A549 (cell line): ENCODE measurements at regions not wholly inside any gene's neighbourhood (a gene's known extent, or its start where the extent isn't known, plus 50 kb on each side); places are given as distances from the start of the nearest gene placed in this dataset.

Source experiments
- ATAC-seq, 2 experiments: fragments of 200-7000 bp in 1 of 2; fragments of >200 bp in 1 of 2; cut with Nextera tagmentation in 1 of 2; cut with Tn5 transposase in 1 of 2; 3 replicates each; pipeline versions ENCODE4 v1.8.0 to v1.9.1; 2018 to 2020; ENCODE audit warnings: mild to moderate bottlenecking in 1 of 2, moderate library complexity in 1 of 2
- CTCF ChIA-PET: fragments of 300-600 bp; sonication (Branson Sonifier 250); formaldehyde crosslinking; extraction: SDS; loops from one replicate; lab custom pipeline; 2021; ENCODE audit warnings: antibody characterized with exemption, inconsistent platforms; lab: Yijun Ruan, JAX
- POLR2A ChIA-PET: fragments of 350-600 bp; formaldehyde crosslinking; extraction: SDS; loops from one replicate; lab custom pipeline; 2021; ENCODE audit warnings: antibody characterized with exemption, inconsistent platforms; lab: Yijun Ruan, JAX
- DNase-seq, 2 experiments: peaks; one replicate each; pipeline versions ENCODE4 v3.0.0 to v3.0.0-alpha.2; 2011 to 2016; ENCODE audit warnings: low read depth in 1 of 2, low spot score in 1 of 2
- FAIRE-seq: peaks from 2 replicates; lab custom pipeline; 2011; peaks lifted over from hg19 to GRCh38; lab: Jason Lieb, UNC
- H3K27ac ChIP-seq, 2 experiments: fragments of >200 bp; sonication (Bioruptor Twin); formaldehyde crosslinking; 3 replicates each; pipeline ENCODE4 v1.5.1; 2016 to 2017
- H3K4me1 ChIP-seq: fragments of >200 bp; sonication (Bioruptor Twin); formaldehyde crosslinking; 3 replicates; pipeline ENCODE4 v1.6.1; 2016
- H3K4me2 ChIP-seq: fragments of >200 bp; sonication (Bioruptor Twin); formaldehyde crosslinking; 3 replicates; pipeline ENCODE4 v1.6.1; 2016
- H3K4me3 ChIP-seq: fragments of >200 bp; sonication (Bioruptor Twin); formaldehyde crosslinking; 3 replicates; pipeline ENCODE4 v1.5.1; 2016
- H3K9me3 ChIP-seq: fragments of >200 bp; sonication (Bioruptor Twin); formaldehyde crosslinking; 3 replicates; pipeline ENCODE4 v1.6.1; 2016
- ATOH8 ChIP-seq: fragments of 250-450 bp; sonication (Bioruptor Pico); IDR thresholded peaks from 2 replicates; pipeline ENCODE4 v1.5.0; 2020; ENCODE audit warnings: low read depth, mild to moderate bottlenecking, moderate library complexity
- BHLHE40 ChIP-seq: IDR thresholded peaks from 2 replicates; pipeline ENCODE4 v1.6.1; 2012; ENCODE audit warnings: low read depth, low read length, inconsistent platforms
- CBX2 ChIP-seq: fragments of 200-600 bp; sonication (generic); IDR thresholded peaks from 2 replicates; pipeline ENCODE4 v1.6.1; 2016; ENCODE audit warnings: low read depth, mild to moderate bottlenecking, borderline replicate concordance
- CBX8 ChIP-seq: fragments of 200-600 bp; sonication (generic); IDR thresholded peaks from 2 replicates; pipeline ENCODE4 v1.6.1; 2016
- CHD4 ChIP-seq: fragments of 200-600 bp; sonication (generic); IDR thresholded peaks from 2 replicates; pipeline ENCODE4 v1.6.1; 2016; ENCODE audit warnings: antibody characterized with exemption, mild to moderate bottlenecking, borderline replicate concordance
- ESRRA ChIP-seq: fragments of 150-350 bp; IDR thresholded peaks from 2 replicates; pipeline ENCODE4 v1.6.1; 2014; ENCODE audit warnings: mild to moderate bottlenecking, low read length, borderline replicate concordance
- FOSB ChIP-seq: fragments of 250-450 bp; sonication (Bioruptor Pico); IDR thresholded peaks from 2 replicates; pipeline ENCODE4 v1.5.0; 2020; ENCODE audit warnings: mild to moderate bottlenecking, moderate library complexity
- GATA3 ChIP-seq: IDR thresholded peaks from 2 replicates; pipeline ENCODE4 v1.6.1; 2012; ENCODE audit warnings: borderline replicate concordance
- HDAC2 ChIP-seq: fragments of 200-600 bp; sonication (generic); IDR thresholded peaks from 2 replicates; pipeline ENCODE4 v1.6.1; 2016
- HOXA7 ChIP-seq: fragments of 250-450 bp; sonication (Bioruptor Pico); IDR thresholded peaks from 2 replicates; pipeline ENCODE4 v1.5.0; 2020; ENCODE audit warnings: mild to moderate bottlenecking, moderate library complexity
- HOXB13 ChIP-seq: fragments of 250-450 bp; sonication (Bioruptor Pico); IDR thresholded peaks from 2 replicates; pipeline ENCODE4 v1.5.0; 2020; ENCODE audit warnings: low read depth, mild to moderate bottlenecking, moderate library complexity
- HOXB5 ChIP-seq: fragments of 250-450 bp; sonication (Bioruptor Pico); IDR thresholded peaks from 2 replicates; pipeline ENCODE4 v1.5.0; 2020; ENCODE audit warnings: mild to moderate bottlenecking, moderate library complexity
- JUN ChIP-seq, 2 experiments: fragments of >200 bp; sonication (Bioruptor Twin); formaldehyde crosslinking; IDR thresholded peaks; 2 replicates in 1 of 2; 3 replicates in 1 of 2; pipeline ENCODE4 v1.6.1; 2016 to 2017
- JUNB ChIP-seq: fragments of >200 bp; sonication (Bioruptor Twin); formaldehyde crosslinking; IDR thresholded peaks from 2 replicates; pipeline ENCODE4 v1.6.1; 2016
- KDM1A ChIP-seq: fragments of 200-600 bp; sonication (generic); IDR thresholded peaks from 2 replicates; pipeline ENCODE4 v1.6.1; 2016; ENCODE audit warnings: low read depth, mild to moderate bottlenecking
- KDM5A ChIP-seq: fragments of 200-600 bp; sonication (generic); IDR thresholded peaks from 2 replicates; pipeline ENCODE4 v1.6.1; 2016; ENCODE audit warnings: antibody characterized with exemption, mild to moderate bottlenecking
- MAZ ChIP-seq: fragments of 150-350 bp; IDR thresholded peaks from 2 replicates; pipeline ENCODE4 v1.6.1; 2014; ENCODE audit warnings: antibody characterized with exemption, low read depth, low read length, borderline replicate concordance
- PHF8 ChIP-seq: fragments of 200-600 bp; sonication (generic); IDR thresholded peaks from 2 replicates; pipeline ENCODE4 v1.6.1; 2016; ENCODE audit warnings: low read depth, mild to moderate bottlenecking, antibody characterized with exemption, moderate library complexity, borderline replicate concordance
- POLR2A ChIP-seq: IDR thresholded peaks from 2 replicates; pipeline ENCODE4 v1.6.1; 2012; ENCODE audit warnings: mild to moderate bottlenecking, low read length
- RCOR1 ChIP-seq: fragments of 150-350 bp; IDR thresholded peaks from 2 replicates; pipeline ENCODE4 v1.6.1; 2014; ENCODE audit warnings: antibody characterized with exemption, low read length, low read depth
- RNF2 ChIP-seq: fragments of 200-600 bp; sonication (generic); IDR thresholded peaks from 2 replicates; pipeline ENCODE4 v1.6.1; 2016; ENCODE audit warnings: low read depth, mild to moderate bottlenecking, antibody characterized with exemption, moderate library complexity, borderline replicate concordance
- SREBF2 ChIP-seq: fragments of 450-650 bp; IDR thresholded peaks from 2 replicates; pipeline ENCODE4 v1.6.1; 2014; ENCODE audit warnings: mild to moderate bottlenecking, moderate library complexity
- TP53 ChIP-seq: fragments of 250-450 bp; sonication (Bioruptor Pico); IDR thresholded peaks from 2 replicates; pipeline ENCODE4 v1.5.0; 2021; ENCODE audit warnings: mild to moderate bottlenecking, moderate library complexity
- ZFP36 ChIP-seq: fragments of 450-650 bp; IDR thresholded peaks from 2 replicates; pipeline ENCODE4 v1.6.1; 2014; ENCODE audit warnings: borderline replicate concordance; ENCODE audit not compliant: partially characterized antibody
- ZSCAN20 ChIP-seq: fragments of 250-450 bp; sonication (Bioruptor Pico); IDR thresholded peaks from 2 replicates; pipeline ENCODE4 v1.8.0; 2022; ENCODE audit warnings: mild to moderate bottlenecking, moderate library complexity
- WGBS: methylation state at CpG from one replicate; pipeline ENCODE4 v1.1.6; 2017; ENCODE audit errors: missing lambda C conversion rate; 5-methylcytosine and 5-hydroxymethylcytosine counted together
- TF ChIP-seq, protein P1 (sequence below): IDR thresholded peaks from 2 replicates; pipeline ENCODE4 v1.6.1; 2012; ENCODE audit warnings: low read depth, borderline replicate concordance
- TF ChIP-seq, protein P2 (sequence below): fragments of >200 bp; sonication (Bioruptor Twin); formaldehyde crosslinking; IDR thresholded peaks from 2 replicates; pipeline ENCODE4 v1.6.1; 2016
- TF ChIP-seq, protein P3 (sequence below): fragments of >200 bp; sonication (Bioruptor Twin); formaldehyde crosslinking; IDR thresholded peaks from 3 replicates; pipeline ENCODE4 v1.6.1; 2016

DNA sequence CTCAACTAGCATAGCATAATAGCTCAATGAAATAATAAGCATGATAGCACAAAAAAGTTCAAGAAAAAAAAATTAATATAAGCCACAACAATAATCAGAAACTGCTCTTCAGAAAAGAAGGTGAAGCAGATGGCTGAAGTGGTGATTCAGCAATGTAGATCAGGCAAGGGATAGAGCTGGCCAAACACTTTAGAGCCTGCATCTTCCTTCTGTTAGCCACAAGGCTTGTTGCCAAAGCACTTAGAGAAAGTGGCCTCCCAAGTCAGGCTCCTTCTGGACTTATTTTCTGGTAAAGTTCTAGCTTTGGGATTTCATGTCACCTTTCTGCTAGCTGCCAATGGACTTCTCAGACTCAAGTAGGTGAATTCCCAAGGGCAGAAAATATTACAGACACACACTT lies 60.3 kb upstream of the C1orf87 start:
- FAIRE-seq (no peak), ATAC-seq (no peak), DNase-seq (no peak)
- H3K4me3 ChIP-seq: no peak overlapping the region
- CTCF ChIA-PET: no interaction called here
- H3K4me1 ChIP-seq: no peaks in the 10 kb centered on the region
- no peak overlapping the region for H3K27ac ChIP-seq
- H3K9me3 ChIP-seq: no peaks in the 10 kb centered on the region
- TF ChIP-seq ZFP36 (no peak), RCOR1 (no peak), JUNB (no peak), POLR2A (no peak), JUN (IDR thresholded peaks at IDR 0.05) (no peak), KDM5A (no peak), SREBF2 (no peak), ESRRA (no peak), BHLHE40 (no peak), HOXA7 (CRISPR knock-in tag) (no peak), RNF2 (no peak)
- no peak overlapping the region for H3K4me2 ChIP-seq
- POLR2A ChIA-PET: no interaction called here

DNA sequence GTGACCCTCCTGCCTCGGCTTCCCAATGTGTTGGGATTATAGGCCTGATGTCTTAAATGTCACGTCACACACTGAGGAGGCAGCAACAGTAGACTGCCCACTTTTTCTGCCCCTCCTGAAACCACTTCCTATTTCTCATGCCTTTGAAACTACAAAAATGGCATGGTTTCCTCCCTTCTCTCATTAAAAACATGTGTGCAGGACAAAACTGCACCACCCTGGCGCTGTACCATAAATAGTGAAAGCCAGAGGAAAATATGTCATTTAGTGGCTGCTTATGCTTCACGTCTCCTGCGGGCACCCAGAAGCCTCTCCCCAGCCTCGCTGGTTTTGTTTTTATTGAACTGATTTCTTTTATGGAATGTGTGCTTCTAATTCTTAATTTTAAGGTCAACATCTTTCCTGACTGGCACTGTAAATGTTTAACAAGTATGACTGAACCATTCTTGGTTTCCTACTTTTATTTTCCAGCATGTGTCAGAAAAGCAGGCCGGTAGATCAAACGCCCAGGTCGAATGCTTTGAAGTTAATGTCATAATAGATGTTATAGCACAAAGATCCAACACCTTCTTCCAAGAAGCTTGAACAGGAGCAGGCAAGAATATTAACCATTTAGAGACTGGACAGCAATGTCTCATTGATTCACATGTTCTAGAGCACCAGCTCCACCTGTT lies 59.6 kb upstream of the C1orf87 start:
- TF ChIP-seq HOXB5 (CRISPR knock-in tag) (no peak), POLR2A (no peak), ATOH8 (CRISPR knock-in tag) (no peak), FOSB (CRISPR knock-in tag) (no peak), HOXB13 (CRISPR knock-in tag) (no peak), BHLHE40 (no peak), HDAC2 (no peak), TP53 (CRISPR knock-in tag) (no peak), CBX8 (no peak), PHF8 (no peak), ZFP36 (no peak), ZSCAN20 (CRISPR knock-in tag) (no peak), GATA3 (no peak), KDM1A (no peak), CHD4 (no peak), MAZ (no peak), CBX2 (no peak)
- TF ChIP-seq, protein P1, sequence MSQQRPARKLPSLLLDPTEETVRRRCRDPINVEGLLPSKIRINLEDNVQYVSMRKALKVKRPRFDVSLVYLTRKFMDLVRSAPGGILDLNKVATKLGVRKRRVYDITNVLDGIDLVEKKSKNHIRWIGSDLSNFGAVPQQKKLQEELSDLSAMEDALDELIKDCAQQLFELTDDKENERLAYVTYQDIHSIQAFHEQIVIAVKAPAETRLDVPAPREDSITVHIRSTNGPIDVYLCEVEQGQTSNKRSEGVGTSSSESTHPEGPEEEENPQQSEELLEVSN: no peak
- TF ChIP-seq, protein P2, sequence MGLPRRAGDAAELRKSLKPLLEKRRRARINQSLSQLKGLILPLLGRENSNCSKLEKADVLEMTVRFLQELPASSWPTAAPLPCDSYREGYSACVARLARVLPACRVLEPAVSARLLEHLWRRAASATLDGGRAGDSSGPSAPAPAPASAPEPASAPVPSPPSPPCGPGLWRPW: no peak
- TF ChIP-seq, protein P3, sequence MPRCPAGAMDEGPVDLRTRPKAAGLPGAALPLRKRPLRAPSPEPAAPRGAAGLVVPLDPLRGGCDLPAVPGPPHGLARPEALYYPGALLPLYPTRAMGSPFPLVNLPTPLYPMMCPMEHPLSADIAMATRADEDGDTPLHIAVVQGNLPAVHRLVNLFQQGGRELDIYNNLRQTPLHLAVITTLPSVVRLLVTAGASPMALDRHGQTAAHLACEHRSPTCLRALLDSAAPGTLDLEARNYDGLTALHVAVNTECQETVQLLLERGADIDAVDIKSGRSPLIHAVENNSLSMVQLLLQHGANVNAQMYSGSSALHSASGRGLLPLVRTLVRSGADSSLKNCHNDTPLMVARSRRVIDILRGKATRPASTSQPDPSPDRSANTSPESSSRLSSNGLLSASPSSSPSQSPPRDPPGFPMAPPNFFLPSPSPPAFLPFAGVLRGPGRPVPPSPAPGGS: no peak
- WGBS: 12% methylated on average over 9 of the region's 9 CpGs
- ChIA-PET POLR2A (no interaction called here), CTCF (no interaction called here)
- Histone ChIP-seq H3K4me1 (no peaks in the 10 kb centered on the region), H3K4me3 (no peak overlapping the region), H3K27ac (no peak overlapping the region), H3K9me3 (no peaks in the 10 kb centered on the region), H3K4me2 (no peak overlapping the region)
- no peak for DNase-seq
- ATAC-seq: no peak
- FAIRE-seq: no peak
